Trophoblast cell (in vitro differentiated cells and primary cell): ENCODE measurements at regions not wholly inside any gene's neighbourhood (a gene's known extent, or its start where the extent isn't known, plus 50 kb on each side); places are given as distances from the start of the nearest gene placed in this dataset.
"Not testable (repeated sequence)": the region's sequence is repeated elsewhere in the genome, so short reads cannot be mapped to it uniquely, and the experiment has no call there.

Experiments
- DNase-seq, 2 donors: peaks; one replicate each; pipeline ENCODE4 v3.0.0-alpha.2; 2016
- H2AFZ ChIP-seq: 2 replicates; pipeline ENCODE4 v1.6.1; 2013; ENCODE audit warnings: low read length, moderate library complexity, mild to moderate bottlenecking; ENCODE audit not compliant: insufficient read depth, poor library complexity
- H2AK5ac ChIP-seq: 2 replicates; pipeline ENCODE4 v1.6.1; 2013; ENCODE audit warnings: mild to moderate bottlenecking, low read length
- H2BK120ac ChIP-seq: 2 replicates; pipeline ENCODE4 v1.6.1; 2013; ENCODE audit warnings: low read length, mild to moderate bottlenecking, moderate library complexity; ENCODE audit not compliant: insufficient read depth, poor library complexity
- H2BK12ac ChIP-seq: 2 replicates; pipeline ENCODE4 v1.6.1; 2013; ENCODE audit warnings: mild to moderate bottlenecking, low read length, moderate library complexity
- H2BK5ac ChIP-seq: 2 replicates; pipeline ENCODE4 v1.6.1; 2013; ENCODE audit warnings: low read length, low read depth, moderate library complexity, mild to moderate bottlenecking; ENCODE audit not compliant: poor library complexity
- H3K14ac ChIP-seq: 2 replicates; pipeline ENCODE4 v1.6.1; 2013; ENCODE audit warnings: mild to moderate bottlenecking, low read length
- H3K18ac ChIP-seq: 2 replicates; pipeline ENCODE4 v1.6.1; 2013; ENCODE audit warnings: mild to moderate bottlenecking, low read length
- H3K23ac ChIP-seq: 2 replicates; pipeline ENCODE4 v1.6.1; 2013; ENCODE audit warnings: low read length
- H3K27ac ChIP-seq: 2 replicates; pipeline ENCODE4 v1.5.1; 2013; ENCODE audit warnings: low read depth, mild to moderate bottlenecking, inconsistent platforms, low read length, moderate library complexity
- H3K27me3 ChIP-seq: 2 replicates; pipeline ENCODE4 v1.6.1; 2013; ENCODE audit warnings: inconsistent platforms, mild to moderate bottlenecking, low read length, moderate library complexity; ENCODE audit not compliant: insufficient read depth
- H3K36me3 ChIP-seq, 2 experiments: 1 replicate in 1 of 2; 2 replicates in 1 of 2; pipeline ENCODE4 v1.6.1; 2013; ENCODE audit warnings: low read length in 2 of 2, mild to moderate bottlenecking in 2 of 2, moderate library complexity in 1 of 2; ENCODE audit not compliant: insufficient read depth in 2 of 2, control insufficient read depth in 1 of 2
- H3K4ac ChIP-seq: 2 replicates; pipeline ENCODE4 v1.6.1; 2013; ENCODE audit warnings: low read depth, mild to moderate bottlenecking, low read length, moderate library complexity
- H3K4me1 ChIP-seq, 2 experiments: 1 replicate in 1 of 2; 2 replicates in 1 of 2; pipeline ENCODE4 v1.6.1; 2013; ENCODE audit warnings: low read length in 2 of 2, mild to moderate bottlenecking in 2 of 2, moderate library complexity in 1 of 2; ENCODE audit not compliant: insufficient read depth in 2 of 2, control insufficient read depth in 1 of 2
- H3K4me2 ChIP-seq: 2 replicates; pipeline ENCODE4 v1.6.1; 2013; ENCODE audit warnings: inconsistent platforms, mild to moderate bottlenecking, low read length, moderate library complexity
- H3K4me3 ChIP-seq: 2 replicates; pipeline ENCODE4 v1.5.1; 2013; ENCODE audit warnings: mild to moderate bottlenecking, low read depth, low read length, inconsistent platforms
- H3K79me1 ChIP-seq: one replicate; pipeline ENCODE4 v1.6.1; 2013; ENCODE audit warnings: low read length
- H3K79me2 ChIP-seq: 2 replicates; pipeline ENCODE4 v1.6.1; 2013; ENCODE audit warnings: low read length, mild to moderate bottlenecking; ENCODE audit not compliant: control insufficient read depth, insufficient read depth, poor library complexity
- H3K9ac ChIP-seq: 2 replicates; pipeline ENCODE4 v1.6.1; 2013; ENCODE audit warnings: mild to moderate bottlenecking, low read length
- H3K9me3 ChIP-seq: 2 replicates; pipeline ENCODE4 v1.6.1; 2013; ENCODE audit warnings: low read depth, mild to moderate bottlenecking, control low read depth, inconsistent platforms, low read length; ENCODE audit not compliant: insufficient read depth
- H4K12ac ChIP-seq: 2 replicates; pipeline ENCODE4 v1.6.1; 2013; ENCODE audit warnings: low read depth, mild to moderate bottlenecking, low read length, moderate library complexity
- H4K8ac ChIP-seq: 2 replicates; pipeline ENCODE4 v1.6.1; 2013; ENCODE audit warnings: low read depth, mild to moderate bottlenecking, low read length, moderate library complexity
- H4K91ac ChIP-seq: one replicate; pipeline ENCODE4 v1.6.1; 2013; ENCODE audit warnings: low read depth, mild to moderate bottlenecking, low read length, moderate library complexity
- WGBS: extraction: QIAGEN DNeasy Blood & Tissue Kit; methylation state at CpG from one replicate; pipeline ENCODE4 v1.1.7; 2013; ENCODE audit warnings: missing lambda C conversion rate; ENCODE audit not compliant: insufficient read length, insufficient coverage; ENCODE audit errors: extremely low coverage; 5-methylcytosine and 5-hydroxymethylcytosine counted together

- Histone ChIP-seq H3K27me3 (no peaks in the 10 kb centered on the region), H3K36me3 (peaks cover 0 to 2% of the 10 kb centered on the region in 2 experiments), H3K27ac (no peak overlapping the region), H3K23ac (no peak overlapping the region), H3K4me3 (no peak overlapping the region), H3K4ac (no peak overlapping the region), H2BK5ac (no peak overlapping the region), H3K4me1 (peaks cover 3 to 5% of the 10 kb centered on the region in 2 experiments), H3K79me1 (peaks cover 2% of the 10 kb centered on the region), H4K12ac (no peak overlapping the region), H4K91ac (no peak overlapping the region), H2AK5ac (no peak overlapping the region), H4K8ac (no peak overlapping the region), H3K9ac (no peak overlapping the region), H2AFZ (no peak overlapping the region), H3K14ac (no peak overlapping the region), H3K79me2 (no peaks in the 10 kb centered on the region), H2BK12ac (no peak overlapping the region), H3K18ac (no peak overlapping the region), H3K4me2 (no peak overlapping the region), H3K9me3 (no peaks in the 10 kb centered on the region), H2BK120ac (no peak overlapping the region)
- no peak for DNase-seq
- WGBS, result no CpG with 5 or more reads among the region's 3 CpGs
These were observed 234.1 kb upstream of the ACTBL2 start for GRCh38 chr5:57716661-57717060.

GRCh38 chr5:57715296-57715695, 232.7 kb upstream of the ACTBL2 start:
- H3K9ac ChIP-seq, result no peak overlapping the region
- H4K12ac ChIP-seq, result no peak overlapping the region
- no peak overlapping the region for H4K8ac ChIP-seq
- H3K9me3 ChIP-seq, result no peaks in the 10 kb centered on the region
- H3K4me2 ChIP-seq, result no peak overlapping the region
- no peak overlapping the region for H2BK120ac ChIP-seq
- H3K4me3 ChIP-seq, result no peak overlapping the region
- no peaks in the 10 kb centered on the region for H3K79me2 ChIP-seq
- no peak for DNase-seq
- no peak overlapping the region for H2BK12ac ChIP-seq
- no peak overlapping the region for H2BK5ac ChIP-seq
- WGBS, result no CpG with 5 or more reads among the region's 2 CpGs
- no peak overlapping the region for H3K27ac ChIP-seq
- no peak overlapping the region for H3K23ac ChIP-seq
- H2AK5ac ChIP-seq, result no peak overlapping the region
- no peak overlapping the region for H4K91ac ChIP-seq
- peaks cover 0 to 3% of the 10 kb centered on the region in 2 experiments for H3K4me1 ChIP-seq
- no peak overlapping the region for H2AFZ ChIP-seq
- H3K18ac ChIP-seq, result no peak overlapping the region
- H3K79me1 ChIP-seq, result peaks cover 2% of the 10 kb centered on the region
- H3K27me3 ChIP-seq, result no peaks in the 10 kb centered on the region
- no peak overlapping the region for H3K14ac ChIP-seq
- H3K4ac ChIP-seq, result no peak overlapping the region
- peaks cover 0 to 2% of the 10 kb centered on the region in 2 experiments for H3K36me3 ChIP-seq

- H3K36me3 ChIP-seq, DNase-seq, H2AFZ ChIP-seq, H2BK5ac ChIP-seq, H2BK12ac ChIP-seq, H4K8ac ChIP-seq, H3K4me1 ChIP-seq, H3K27ac ChIP-seq, H3K4me2 ChIP-seq, H3K4me3 ChIP-seq, H3K14ac ChIP-seq, H3K23ac ChIP-seq, H2BK120ac ChIP-seq, H3K27me3 ChIP-seq, H3K79me2 ChIP-seq, H3K4ac ChIP-seq, H3K18ac ChIP-seq, H3K9ac ChIP-seq, H3K79me1 ChIP-seq, H3K9me3 ChIP-seq, H2AK5ac ChIP-seq, H4K91ac ChIP-seq, H4K12ac ChIP-seq: not testable (repeated sequence)
- WGBS, result no CpG with 5 or more reads among the region's 3 CpGs
These were observed 230.9 kb upstream of the ACTBL2 start for GRCh38 chr5:57713535-57713934.

- Histone ChIP-seq H3K9ac (no peak overlapping the region), H3K79me1 (peaks cover 2% of the 10 kb centered on the region), H2AK5ac (no peak overlapping the region), H3K4ac (no peak overlapping the region), H2BK12ac (no peak overlapping the region), H3K79me2 (no peaks in the 10 kb centered on the region), H3K18ac (no peak overlapping the region), H2AFZ (no peak overlapping the region), H4K12ac (no peak overlapping the region), H2BK120ac (no peak overlapping the region), H3K4me1 (peaks cover 0 to 3% of the 10 kb centered on the region in 2 experiments), H3K14ac (no peak overlapping the region), H3K36me3 (peaks cover 0 to 2% of the 10 kb centered on the region in 2 experiments), H3K27me3 (no peaks in the 10 kb centered on the region), H2BK5ac (no peak overlapping the region), H3K23ac (no peak overlapping the region), H4K8ac (no peak overlapping the region), H3K4me3 (no peak overlapping the region), H3K9me3 (no peaks in the 10 kb centered on the region), H3K27ac (peak overlapping the region; percentile 56), H4K91ac (no peak overlapping the region), H3K4me2 (no peak overlapping the region)
- no peak for DNase-seq
- WGBS, result no CpG with 5 or more reads among the region's 1 CpG
These were observed 229.3 kb upstream of the ACTBL2 start for GRCh38 chr5:57711946-57712345.
